ENCODE measurements at regions not wholly inside any gene's neighbourhood (a gene's known extent, or its start where the extent isn't known, plus 50 kb on each side); places are given as distances from the start of the nearest gene placed in this dataset.
"Not testable (repeated sequence)": the region's sequence is repeated elsewhere in the genome, so short reads cannot be mapped to it uniquely, and the experiment has no call there.

DNA sequence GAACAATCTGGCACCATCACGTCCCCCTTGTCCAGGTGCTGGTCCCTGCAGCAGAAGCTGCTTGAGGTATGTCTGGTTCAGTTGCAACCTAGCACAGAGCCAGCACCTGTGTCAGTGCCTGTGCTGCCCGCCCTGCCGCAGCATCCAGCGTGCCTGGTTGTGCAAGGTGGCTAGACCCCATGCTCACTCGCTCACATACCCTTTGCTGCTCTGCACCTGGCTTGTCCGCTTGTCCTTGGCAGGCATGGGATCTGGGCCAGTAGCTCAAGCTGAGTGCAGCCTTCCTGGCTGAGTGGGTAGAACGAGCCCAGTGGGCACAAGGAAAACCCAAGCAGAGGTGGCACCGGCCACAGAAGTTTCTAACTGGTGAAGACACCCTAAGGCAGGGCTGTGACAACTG lies 314.6 kb upstream of the KYNU start:
- no peak for DNase-seq

- no peak for DNase-seq
Observed at GRCh38 chr2:142561656-142562055, 315.8 kb upstream of the KYNU start.

DNA sequence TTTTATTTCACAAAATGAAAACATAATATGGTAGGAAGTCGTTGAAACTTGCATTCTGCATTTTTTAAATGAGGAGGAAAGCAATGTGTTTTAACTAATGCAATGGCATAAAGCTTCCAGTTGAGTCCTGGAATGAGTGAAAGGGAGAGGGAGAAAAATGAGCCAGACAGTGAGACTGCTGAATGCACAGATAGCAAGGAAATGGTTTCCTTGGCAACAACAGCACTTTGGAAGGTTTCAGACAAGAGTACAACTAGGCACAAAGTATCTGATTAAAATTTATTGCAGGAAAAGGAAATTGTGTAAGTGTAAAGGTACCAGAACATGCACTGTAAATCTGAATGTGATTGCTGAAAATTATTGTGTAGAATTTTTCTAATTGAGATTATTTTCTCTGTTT lies 320.1 kb upstream of the KYNU start:
- no peak for DNase-seq

DNA sequence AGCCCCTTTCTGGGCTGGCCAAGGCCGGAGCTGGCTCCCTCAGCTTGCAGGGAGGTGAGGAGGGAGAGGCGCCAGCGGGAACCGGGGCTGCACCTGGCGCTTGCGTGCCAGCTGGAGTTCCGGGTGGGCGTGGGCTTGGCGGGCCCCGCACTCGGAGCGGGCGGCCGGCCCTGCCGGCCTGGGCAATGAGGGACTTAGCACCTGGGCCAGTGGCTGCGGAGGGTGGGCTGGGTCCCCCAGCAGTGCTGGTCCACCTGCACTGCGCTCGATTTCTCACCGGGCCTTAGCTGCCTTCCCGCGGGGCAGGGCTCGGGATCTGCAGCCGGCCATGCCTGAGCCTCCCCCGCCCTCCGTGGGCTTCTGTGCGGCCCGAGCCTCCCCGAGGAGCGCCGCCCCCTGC lies 331.5 kb upstream of the KYNU start:
- not testable (repeated sequence) for DNase-seq

- no peak for DNase-seq
Observed at GRCh38 chr2:142545036-142545435, 332.4 kb upstream of the KYNU start.

DNA sequence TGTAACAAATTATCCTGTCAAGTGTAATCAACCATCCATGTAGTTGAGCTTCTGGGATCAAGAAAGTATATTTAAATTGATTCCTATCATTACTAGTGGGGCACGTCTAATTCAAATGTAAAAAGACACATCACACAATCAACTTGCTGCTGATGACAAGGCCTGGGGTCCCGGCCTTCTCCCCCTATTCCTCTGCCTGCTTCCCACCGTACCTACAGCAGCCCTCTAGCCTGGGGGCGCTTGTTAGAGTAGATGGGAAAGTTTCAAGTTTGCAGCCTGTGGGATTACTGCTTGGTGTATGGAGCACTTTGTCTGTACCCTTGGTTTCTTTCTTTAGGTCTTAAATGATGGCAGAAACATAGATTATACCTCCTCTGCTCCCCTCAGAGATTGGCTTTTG lies 333.3 kb upstream of the KYNU start:
- no peak for DNase-seq

DNA sequence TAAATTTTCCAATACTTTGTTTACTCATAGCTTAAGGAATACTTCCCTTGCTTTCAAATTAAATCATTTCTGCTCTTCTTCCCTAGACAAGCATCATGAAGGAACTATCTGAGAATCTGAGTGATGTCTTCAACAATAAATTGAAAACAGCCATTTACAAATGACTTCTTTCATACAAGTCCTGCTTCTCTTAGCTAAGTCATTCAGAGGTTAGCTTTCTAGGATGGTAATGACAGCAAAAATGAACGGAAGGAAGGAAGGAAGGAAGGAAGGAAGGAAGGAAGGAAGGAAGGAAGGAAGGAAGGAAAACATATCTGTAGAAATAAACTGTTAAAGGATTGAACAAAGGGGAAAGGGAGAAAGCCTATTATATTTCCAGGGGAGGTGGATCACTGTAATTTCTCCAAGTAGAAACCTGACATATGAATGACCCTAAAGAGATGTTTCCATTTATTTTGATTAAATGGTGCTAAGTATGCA lies 335.0 kb upstream of the KYNU start:
- DNase-seq: no peak

GRCh38 chr2:142536966-142537365 lies 340.5 kb upstream of the KYNU start:
- no peak for DNase-seq

DNA sequence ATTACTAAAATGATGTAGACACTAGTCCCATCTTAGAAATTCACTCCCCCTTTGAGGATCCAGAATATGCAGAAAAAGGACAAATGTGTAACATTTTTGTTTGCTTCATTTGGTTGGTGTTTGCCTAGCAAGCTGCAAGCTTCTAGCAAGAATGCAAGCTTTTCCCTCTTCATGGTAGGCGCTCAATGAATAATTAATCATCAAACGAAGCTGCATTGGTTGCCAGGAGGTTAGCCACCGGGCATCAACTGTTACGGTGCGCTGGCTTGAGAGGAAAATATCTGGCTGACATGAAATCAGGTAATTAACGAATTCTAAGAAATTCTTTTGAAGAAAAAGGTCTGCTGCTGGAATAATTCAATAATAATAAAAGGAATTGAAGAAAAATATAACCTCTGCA lies 341.0 kb upstream of the KYNU start:
- peak in 1 of 2 donors; percentile 2 for DNase-seq

DNA sequence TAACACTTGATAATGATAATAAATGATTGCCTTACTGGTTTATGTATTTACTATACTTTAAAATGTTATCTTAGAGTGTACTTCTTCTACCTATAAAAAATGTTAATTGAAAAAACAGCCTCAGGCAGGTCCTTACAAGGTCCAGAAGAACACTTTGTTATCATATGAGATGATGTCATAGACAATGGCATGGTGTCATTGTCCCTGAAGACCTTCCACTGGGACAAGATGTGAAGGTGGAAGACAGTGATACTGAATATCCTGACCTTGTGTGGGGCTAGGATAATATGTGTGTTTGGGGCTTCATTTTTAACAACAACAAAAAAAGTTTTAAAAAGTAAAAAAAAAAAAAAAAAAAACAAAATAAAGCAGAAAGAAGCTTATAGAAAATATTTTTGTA lies 342.2 kb upstream of the KYNU start:
- DNase-seq: no peak

GRCh38 chr2:142533177-142533576 lies 344.3 kb upstream of the KYNU start:
- no peak for DNase-seq

- no peak for DNase-seq
Observed at GRCh38 chr2:142531377-142531776, 346.1 kb upstream of the KYNU start.

- DNase-seq: no peak
Observed at GRCh38 chr2:142525720-142526119, 351.7 kb upstream of the KYNU start.

GRCh38 chr2:142521492-142521891 lies 356.0 kb upstream of the KYNU start:
- no peak for DNase-seq

DNA sequence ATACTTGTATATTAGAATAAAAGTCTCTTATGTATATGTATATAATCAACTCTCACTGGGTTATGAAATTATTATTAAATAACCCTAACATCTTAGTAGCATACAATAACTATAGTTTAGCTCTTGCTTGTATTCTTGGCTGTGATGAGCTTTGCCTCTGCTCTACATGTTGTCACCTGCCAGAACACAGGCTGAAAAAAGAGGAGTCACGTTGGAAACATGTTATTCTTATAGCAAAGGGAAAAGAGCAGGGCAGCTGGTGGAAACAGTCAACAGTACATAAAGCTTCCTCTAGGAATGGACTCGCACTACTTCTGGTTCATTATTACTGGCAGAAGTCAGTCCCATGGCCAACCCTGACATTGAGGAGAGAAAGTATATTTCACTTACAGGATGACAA lies 362.0 kb upstream of the KYNU start:
- DNase-seq: no peak

DNA sequence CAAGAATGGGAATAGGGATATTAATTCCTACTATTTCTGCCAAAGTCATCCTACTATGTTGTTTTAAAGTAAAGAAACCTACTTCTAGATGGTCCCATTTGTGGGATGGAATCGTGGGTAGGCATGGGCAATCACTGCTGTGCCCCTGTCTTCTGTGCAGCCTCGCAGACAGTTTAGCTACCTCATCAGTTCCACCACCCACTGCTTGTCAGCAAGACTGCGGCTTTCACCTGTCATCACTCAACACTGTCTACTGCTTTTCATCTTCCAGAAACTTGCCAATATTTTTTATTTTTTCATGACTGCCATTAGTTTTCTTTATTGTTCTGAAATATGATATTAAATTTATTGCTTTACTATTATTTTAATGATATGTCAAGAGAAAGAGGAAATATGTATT lies 368.1 kb upstream of the KYNU start:
- DNase-seq: no peak

GRCh38 chr2:142504754-142505153 lies 372.7 kb upstream of the KYNU start:
- DNase-seq: no peak

GRCh38 chr2:142502402-142502801 lies 371.6 kb upstream of the LRP1B start:
- DNase-seq: no peak

DNA sequence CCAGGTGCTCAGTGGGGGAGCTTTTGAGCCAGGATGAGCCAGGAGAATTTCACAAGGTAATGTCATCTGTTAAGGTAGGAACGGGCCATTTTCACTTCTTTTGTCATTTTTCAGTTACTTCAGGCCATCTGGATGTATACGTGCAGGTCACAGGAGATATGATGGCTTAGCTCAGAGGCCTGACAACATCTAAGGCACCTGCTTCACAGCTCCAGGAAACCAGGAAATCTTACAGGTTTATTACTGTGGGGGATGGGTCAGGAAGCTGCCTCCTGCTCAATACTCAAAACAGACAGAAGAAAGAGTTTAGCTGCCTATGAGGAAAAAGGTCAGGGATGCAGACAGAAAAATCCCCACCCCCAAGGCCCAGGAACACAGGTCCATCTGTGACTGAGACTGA lies 364.3 kb upstream of the LRP1B start:
- no peak for DNase-seq

GRCh38 chr2:142489631-142490030 lies 358.8 kb upstream of the LRP1B start:
- DNase-seq: not testable (repeated sequence)

DNA sequence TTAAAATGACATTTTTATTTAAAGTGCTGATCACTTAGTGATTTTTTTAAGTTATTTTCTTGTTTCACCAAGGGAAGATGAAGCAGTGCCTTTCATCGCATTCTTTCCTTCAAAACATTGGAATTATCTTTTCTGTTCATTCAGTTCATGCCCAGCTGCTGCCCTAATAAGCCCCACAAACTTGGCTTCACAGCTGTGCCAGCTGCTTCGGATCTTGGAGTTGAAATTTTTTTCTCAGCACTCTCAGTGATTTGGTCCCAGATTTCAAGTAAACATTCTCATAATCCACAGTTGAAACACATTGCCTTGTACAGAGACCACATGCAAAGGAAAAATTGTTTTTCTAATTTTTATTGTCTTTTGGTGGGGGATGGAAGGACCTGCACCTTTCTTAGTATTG lies 353.3 kb upstream of the LRP1B start:
- DNase-seq: no peak

GRCh38 chr2:142483653-142484052 lies 352.8 kb upstream of the LRP1B start:
- no peak for DNase-seq

DNA sequence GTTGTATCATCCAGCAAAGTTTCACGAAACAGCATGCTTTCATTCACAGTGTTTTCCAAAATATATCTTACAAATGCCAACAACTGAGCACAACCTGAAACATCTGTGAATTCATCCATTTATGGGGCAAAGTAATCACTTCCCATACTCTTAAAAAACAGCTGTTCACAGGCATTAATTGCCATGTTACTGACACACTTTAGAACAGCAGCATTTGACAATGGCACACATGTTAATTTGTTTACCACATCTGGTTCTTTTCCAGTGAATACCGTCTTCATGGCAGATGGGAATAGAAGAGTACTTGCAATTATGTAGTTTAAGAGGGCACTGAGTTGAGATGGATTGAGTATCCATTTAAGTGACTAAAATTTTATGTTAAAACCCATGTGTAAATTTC lies 347.4 kb upstream of the LRP1B start:
- no peak for DNase-seq

GRCh38 chr2:142472382-142472781 lies 341.6 kb upstream of the LRP1B start:
- no peak for DNase-seq

DNA sequence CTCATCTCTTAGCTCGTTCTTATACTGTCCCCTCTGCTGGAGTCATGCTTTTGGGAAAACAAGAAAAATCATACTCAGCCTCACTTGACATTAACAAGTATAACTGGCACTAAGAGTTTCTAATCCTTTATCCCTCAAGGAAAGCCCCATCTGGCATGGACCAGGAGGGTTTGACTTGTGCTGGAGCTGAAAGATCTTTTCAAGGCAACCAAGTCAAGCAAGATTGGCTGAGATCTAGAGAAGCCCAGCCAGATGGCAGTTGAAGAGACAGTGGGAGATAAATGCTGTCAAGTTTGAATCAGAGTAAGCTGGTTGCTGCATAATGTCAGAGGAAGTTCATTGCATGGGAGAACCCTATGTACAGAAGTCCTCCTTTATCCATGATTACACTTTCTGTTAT lies 336.5 kb upstream of the LRP1B start:
- DNase-seq: no peak

DNA sequence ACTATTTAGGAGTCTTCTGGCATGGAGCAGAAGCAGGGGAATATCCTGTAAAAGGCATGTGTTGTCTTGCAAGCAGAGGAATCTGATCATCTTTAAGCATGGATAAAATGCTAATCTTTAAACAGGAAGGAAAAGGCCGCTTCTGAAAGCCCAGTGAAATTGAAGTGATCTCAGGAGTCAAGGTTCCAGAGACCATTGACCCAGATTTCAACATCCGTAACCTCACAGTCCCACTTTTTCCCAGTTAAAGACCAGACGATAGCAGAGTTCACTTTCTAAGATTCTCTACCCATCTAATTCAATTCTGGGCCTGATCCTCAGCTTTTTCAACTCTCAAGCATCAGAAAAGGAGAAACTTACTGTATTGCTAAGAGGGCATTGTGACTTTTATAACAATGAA lies 332.2 kb upstream of the LRP1B start:
- DNase-seq: no peak
